Peyer's patch (tissue), 4 donors: ENCODE measurements at regions not wholly inside any gene's neighbourhood (a gene's known extent, or its start where the extent isn't known, plus 50 kb on each side); places are given as distances from the start of the nearest gene placed in this dataset.

Source experiments
- POLR2A ChIP-seq, 2 donors: fragments of 450-650 bp; IDR thresholded peaks; one replicate each; pipeline ENCODE4 v1.5.1; 2017; ENCODE audit warnings: antibody characterized with exemption in 2 of 2, mild to moderate bottlenecking in 2 of 2, moderate library complexity in 2 of 2
- TF ChIP-seq, protein P1 (sequence below), 6 experiments: fragments of 450-650 bp in 4 of 6; fragments of 200-600 bp in 2 of 6; sonication (generic) in 1 of 6; IDR thresholded peaks; one replicate each; pipeline ENCODE4 v1.5.1; 2017 to 2019; ENCODE audit warnings: antibody characterized with exemption in 6 of 6, mild to moderate bottlenecking in 3 of 6, moderate library complexity in 1 of 6

- TF ChIP-seq, protein P1, sequence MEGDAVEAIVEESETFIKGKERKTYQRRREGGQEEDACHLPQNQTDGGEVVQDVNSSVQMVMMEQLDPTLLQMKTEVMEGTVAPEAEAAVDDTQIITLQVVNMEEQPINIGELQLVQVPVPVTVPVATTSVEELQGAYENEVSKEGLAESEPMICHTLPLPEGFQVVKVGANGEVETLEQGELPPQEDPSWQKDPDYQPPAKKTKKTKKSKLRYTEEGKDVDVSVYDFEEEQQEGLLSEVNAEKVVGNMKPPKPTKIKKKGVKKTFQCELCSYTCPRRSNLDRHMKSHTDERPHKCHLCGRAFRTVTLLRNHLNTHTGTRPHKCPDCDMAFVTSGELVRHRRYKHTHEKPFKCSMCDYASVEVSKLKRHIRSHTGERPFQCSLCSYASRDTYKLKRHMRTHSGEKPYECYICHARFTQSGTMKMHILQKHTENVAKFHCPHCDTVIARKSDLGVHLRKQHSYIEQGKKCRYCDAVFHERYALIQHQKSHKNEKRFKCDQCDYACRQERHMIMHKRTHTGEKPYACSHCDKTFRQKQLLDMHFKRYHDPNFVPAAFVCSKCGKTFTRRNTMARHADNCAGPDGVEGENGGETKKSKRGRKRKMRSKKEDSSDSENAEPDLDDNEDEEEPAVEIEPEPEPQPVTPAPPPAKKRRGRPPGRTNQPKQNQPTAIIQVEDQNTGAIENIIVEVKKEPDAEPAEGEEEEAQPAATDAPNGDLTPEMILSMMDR (IDR thresholded peaks at IDR 0.05), result no peak
- no peak for TF ChIP-seq POLR2A (IDR thresholded peaks at IDR 0.05)
Measured at GRCh38 chr2:21993002-21993401, 869.2 kb downstream of the TDRD15 start.
